Neural progenitor cell (in vitro differentiated cells): ENCODE measurements at regions not wholly inside any gene's neighbourhood (a gene's known extent, or its start where the extent isn't known, plus 50 kb on each side); places are given as distances from the start of the nearest gene placed in this dataset.

Experiments used
- DNase-seq: peaks from one replicate; pipeline ENCODE4 v3.0.0-alpha.2; 2016; ENCODE audit warnings: low spot score
- H2AFZ ChIP-seq: fragments of 200-600 bp; sonication (generic); replicated peaks from 2 replicates; pipeline ENCODE4 v1.6.1; 2016; ENCODE audit warnings: antibody characterized with exemption
- H3F3A ChIP-seq: fragments of 200-600 bp; sonication (generic); 2 replicates; pipeline ENCODE4 v1.6.1; 2016; ENCODE audit warnings: antibody characterized with exemption, low read depth
- H3K27ac ChIP-seq: fragments of 200-600 bp; sonication (generic); 2 replicates; pipeline ENCODE4 v1.5.1; 2016; ENCODE audit warnings: mild to moderate bottlenecking
- H3K27me3 ChIP-seq: fragments of 200-600 bp; sonication (generic); 2 replicates; pipeline ENCODE4 v1.6.1; 2016; ENCODE audit warnings: mild to moderate bottlenecking, moderate library complexity
- H3K36me3 ChIP-seq: fragments of 200-600 bp; sonication (generic); 2 replicates; pipeline ENCODE4 v1.5.1; 2016
- H3K4me1 ChIP-seq: fragments of 200-600 bp; sonication (generic); 2 replicates; pipeline ENCODE4 v1.6.1; 2016; ENCODE audit warnings: mixed run types
- H3K4me2 ChIP-seq: fragments of 200-600 bp; sonication (generic); 2 replicates; pipeline ENCODE4 v1.6.1; 2016
- H3K4me3 ChIP-seq: fragments of 200-600 bp; sonication (generic); 2 replicates; pipeline ENCODE4 v1.5.1; 2016
- H3K79me2 ChIP-seq: fragments of 200-600 bp; sonication (generic); 2 replicates; pipeline ENCODE4 v1.6.1; 2016; ENCODE audit warnings: low read depth
- H3K9ac ChIP-seq: fragments of 200-600 bp; sonication (generic); 2 replicates; pipeline ENCODE4 v1.6.1; 2016
- H3K9me3 ChIP-seq: fragments of 200-600 bp; sonication (generic); 2 replicates; pipeline ENCODE4 v1.5.1; 2016; ENCODE audit warnings: low read depth
- H4K20me1 ChIP-seq: fragments of 200-600 bp; sonication (generic); 2 replicates; pipeline ENCODE4 v1.6.1; 2016; ENCODE audit warnings: low read depth
- H3K27ac Mint-ChIP-seq: 3 replicates; pipeline ENCODE4 v1.8.0; 2021; ENCODE audit warnings: mixed read lengths
- H3K27me3 Mint-ChIP-seq: 2 replicates; pipeline ENCODE4 v1.8.0; 2022; ENCODE audit warnings: low read depth, mild to moderate bottlenecking, inconsistent platforms, moderate library complexity, mixed read lengths; ENCODE audit not compliant: insufficient read depth
- H3K36me3 Mint-ChIP-seq: 3 replicates; pipeline ENCODE4 v1.8.0; 2021; ENCODE audit warnings: mixed read lengths
- H3K4me1 Mint-ChIP-seq: 3 replicates; pipeline ENCODE4 v1.8.0; 2021; ENCODE audit warnings: mixed read lengths
- H3K4me3 Mint-ChIP-seq: 3 replicates; pipeline ENCODE4 v1.8.0; 2021; ENCODE audit warnings: mild to moderate bottlenecking, moderate library complexity, mixed read lengths
- H3K9me3 Mint-ChIP-seq: 3 replicates; pipeline ENCODE4 v1.8.0; 2020; ENCODE audit warnings: mixed read lengths
- CTCF ChIP-seq: fragments of 200-600 bp; sonication (generic); IDR thresholded peaks from 2 replicates; pipeline ENCODE4 v1.5.1; 2017; ENCODE audit warnings: antibody characterized with exemption, mild to moderate bottlenecking
- EZH2 ChIP-seq: fragments of 200-600 bp; sonication (generic); IDR thresholded peaks from 2 replicates; pipeline ENCODE4 v1.6.1; 2017; ENCODE audit warnings: antibody characterized with exemption, mild to moderate bottlenecking, moderate library complexity
- EZH2phosphoT487 ChIP-seq: fragments of 200-600 bp; sonication (generic); IDR thresholded peaks from 2 replicates; pipeline ENCODE4 v1.6.1; 2017; ENCODE audit warnings: antibody characterized with exemption

- no peak overlapping the region for H3K4me3 ChIP-seq
- no peak overlapping the region for H3K27ac Mint-ChIP-seq
- DNase-seq, result no peak
Measured at GRCh38 chr2:81529944-81530343, 1225.4 kb upstream of the LRRTM1 start.

GRCh38 chr2:81528852-81529480 is 1224.4 kb upstream of the LRRTM1 start:
- Histone ChIP-seq H3F3A (no peaks in the 10 kb centered on the region), H3K4me1 (no peaks in the 10 kb centered on the region), H3K27me3 (no peaks in the 10 kb centered on the region), H3K79me2 (no peaks in the 10 kb centered on the region), H3K36me3 (no peaks in the 10 kb centered on the region), H3K4me3 (no peak overlapping the region), H2AFZ (no peak overlapping the region), H3K4me2 (no peak overlapping the region), H3K9me3 (no peaks in the 10 kb centered on the region), H3K27ac (no peak overlapping the region), H3K9ac (no peak overlapping the region), H4K20me1 (no peaks in the 10 kb centered on the region)
- no peak overlapping the region for H3K4me3 Mint-ChIP-seq
- no peaks in the 10 kb centered on the region for H3K27me3 Mint-ChIP-seq
- no peak overlapping the region for H3K27ac Mint-ChIP-seq
- DNase-seq, result no peak
- H3K4me1 Mint-ChIP-seq, result no peaks in the 10 kb centered on the region
- TF ChIP-seq CTCF (no peak), EZH2phosphoT487 (no peak), EZH2 (no peak)
- H3K9me3 Mint-ChIP-seq, result no peaks in the 10 kb centered on the region
- no peaks in the 10 kb centered on the region for H3K36me3 Mint-ChIP-seq

More at GRCh38 chr2:81529944-81530343, 1225.4 kb upstream of the LRRTM1 start:
- Histone ChIP-seq H2AFZ (no peak overlapping the region), H3K9ac (no peak overlapping the region), H4K20me1 (no peaks in the 10 kb centered on the region), H3K27ac (no peak overlapping the region), H3K4me1 (no peaks in the 10 kb centered on the region), H3K36me3 (no peaks in the 10 kb centered on the region), H3K27me3 (no peaks in the 10 kb centered on the region), H3K4me2 (no peak overlapping the region), H3K79me2 (no peaks in the 10 kb centered on the region), H3K9me3 (no peaks in the 10 kb centered on the region), H3F3A (no peaks in the 10 kb centered on the region)
- no peaks in the 10 kb centered on the region for H3K36me3 Mint-ChIP-seq
- no peaks in the 10 kb centered on the region for H3K4me1 Mint-ChIP-seq
- H3K4me3 Mint-ChIP-seq, result no peak overlapping the region
- TF ChIP-seq EZH2 (no peak), CTCF (no peak), EZH2phosphoT487 (no peak)
- no peaks in the 10 kb centered on the region for H3K27me3 Mint-ChIP-seq
- H3K9me3 Mint-ChIP-seq, result no peaks in the 10 kb centered on the region

GRCh38 chr2:81523344-81523743 is 1218.8 kb upstream of the LRRTM1 start:
- H3K79me2 ChIP-seq, result no peaks in the 10 kb centered on the region
- H3F3A ChIP-seq, result no peaks in the 10 kb centered on the region
- TF ChIP-seq CTCF (peak; percentile 16), EZH2 (no peak)
- no peak overlapping the region for H2AFZ ChIP-seq
- Mint-ChIP-seq H3K27me3 (no peaks in the 10 kb centered on the region), H3K36me3 (no peaks in the 10 kb centered on the region), H3K4me3 (no peak overlapping the region), H3K4me1 (no peaks in the 10 kb centered on the region), H3K9me3 (no peaks in the 10 kb centered on the region), H3K27ac (no peak overlapping the region)
- H3K9me3 ChIP-seq, result no peaks in the 10 kb centered on the region
- no peaks in the 10 kb centered on the region for H3K4me1 ChIP-seq
- H3K4me3 ChIP-seq, result no peak overlapping the region
- DNase-seq, result no peak
- no peaks in the 10 kb centered on the region for H3K27me3 ChIP-seq
- no peak overlapping the region for H3K9ac ChIP-seq
- no peak overlapping the region for H3K27ac ChIP-seq
- no peaks in the 10 kb centered on the region for H4K20me1 ChIP-seq
- H3K36me3 ChIP-seq, result no peaks in the 10 kb centered on the region
- H3K4me2 ChIP-seq, result no peak overlapping the region
